GM10266 (cell line): ENCODE measurements at regions not wholly inside any gene's neighbourhood (a gene's known extent, or its start where the extent isn't known, plus 50 kb on each side); places are given as distances from the start of the nearest gene placed in this dataset.

Experiments
- DNase-seq: peaks from one replicate; pipeline ENCODE4 v3.0.0; 2012; ENCODE audit errors: extremely low spot score
- TF ChIP-seq, protein P1 (sequence below): IDR thresholded peaks from 2 replicates; pipeline ENCODE4 v1.5.1; 2012; ENCODE audit warnings: mild to moderate bottlenecking, low read depth; ENCODE audit not compliant: control insufficient read depth, insufficient read depth; ENCODE audit errors: missing control alignments

DNA sequence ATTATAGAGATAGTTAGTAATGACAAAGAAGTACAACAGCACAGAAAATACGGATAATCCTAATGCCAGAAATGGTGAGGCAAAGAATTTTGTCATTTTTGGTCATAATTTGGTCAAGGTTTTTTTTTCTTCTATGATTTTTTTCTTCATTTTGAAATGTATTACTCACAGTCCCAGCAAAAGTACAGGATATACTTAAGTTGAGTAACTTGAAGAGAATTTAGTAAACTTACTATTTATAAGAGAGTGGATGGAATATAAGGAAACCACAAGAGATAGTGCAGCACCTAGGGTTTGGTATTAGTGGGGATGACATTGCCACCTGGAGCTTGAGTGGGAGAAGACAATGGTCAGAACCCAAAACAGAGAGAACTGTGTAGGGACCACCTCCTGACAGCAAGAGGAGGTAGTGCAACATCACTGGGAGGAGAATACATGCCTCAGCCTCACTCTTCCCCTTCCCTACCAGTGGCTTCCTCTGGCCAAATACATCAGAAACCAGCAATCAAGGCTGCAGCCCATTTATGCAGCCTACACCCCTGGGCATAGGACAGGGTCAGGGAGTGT is 434.5 kb upstream of the TRPC7 start:
- no peak for DNase-seq
- TF ChIP-seq, protein P1, sequence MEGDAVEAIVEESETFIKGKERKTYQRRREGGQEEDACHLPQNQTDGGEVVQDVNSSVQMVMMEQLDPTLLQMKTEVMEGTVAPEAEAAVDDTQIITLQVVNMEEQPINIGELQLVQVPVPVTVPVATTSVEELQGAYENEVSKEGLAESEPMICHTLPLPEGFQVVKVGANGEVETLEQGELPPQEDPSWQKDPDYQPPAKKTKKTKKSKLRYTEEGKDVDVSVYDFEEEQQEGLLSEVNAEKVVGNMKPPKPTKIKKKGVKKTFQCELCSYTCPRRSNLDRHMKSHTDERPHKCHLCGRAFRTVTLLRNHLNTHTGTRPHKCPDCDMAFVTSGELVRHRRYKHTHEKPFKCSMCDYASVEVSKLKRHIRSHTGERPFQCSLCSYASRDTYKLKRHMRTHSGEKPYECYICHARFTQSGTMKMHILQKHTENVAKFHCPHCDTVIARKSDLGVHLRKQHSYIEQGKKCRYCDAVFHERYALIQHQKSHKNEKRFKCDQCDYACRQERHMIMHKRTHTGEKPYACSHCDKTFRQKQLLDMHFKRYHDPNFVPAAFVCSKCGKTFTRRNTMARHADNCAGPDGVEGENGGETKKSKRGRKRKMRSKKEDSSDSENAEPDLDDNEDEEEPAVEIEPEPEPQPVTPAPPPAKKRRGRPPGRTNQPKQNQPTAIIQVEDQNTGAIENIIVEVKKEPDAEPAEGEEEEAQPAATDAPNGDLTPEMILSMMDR: no peak

- no peak for DNase-seq
- TF ChIP-seq, protein P1: no peak
These were observed 428.0 kb upstream of the TRPC7 start for GRCh38 chr5:136793300-136793699.

- no peak for DNase-seq
These were observed 416.1 kb upstream of the TRPC7 start for GRCh38 chr5:136781464-136781863.

GRCh38 chr5:136780518-136780917 is 415.2 kb upstream of the TRPC7 start:
- TF ChIP-seq, protein P1: no peak
- no peak for DNase-seq

More at GRCh38 chr5:136781464-136781863, 416.1 kb upstream of the TRPC7 start:
- TF ChIP-seq, protein P1: no peak

- TF ChIP-seq, protein P1: no peak
- DNase-seq: no peak
These were observed 410.9 kb upstream of the TRPC7 start for GRCh38 chr5:136776022-136776927.

DNA sequence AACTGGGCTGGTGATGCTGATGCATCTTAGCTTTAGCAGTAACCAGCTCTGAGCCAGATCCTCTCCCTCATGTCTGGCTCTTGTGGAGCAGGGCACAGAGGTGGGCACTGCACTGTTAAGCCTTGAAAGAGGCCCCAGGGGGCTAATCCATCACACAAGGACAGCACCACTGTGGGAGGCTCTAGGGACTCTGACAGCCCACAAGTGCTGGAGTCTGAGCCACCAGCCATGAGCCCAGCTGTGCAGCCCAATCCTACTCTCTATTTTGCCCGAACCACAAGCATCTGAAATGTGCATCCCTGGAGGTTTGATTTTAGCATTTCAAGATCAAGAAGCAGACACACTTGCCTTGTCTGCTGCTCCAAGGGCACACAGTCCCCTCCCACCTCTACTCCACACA is 407.1 kb upstream of the TRPC7 start:
- TF ChIP-seq, protein P1: no peak
- DNase-seq: no peak
